SU-DHL-6 (cell line): ENCODE measurements at regions not wholly inside any gene's neighbourhood (a gene's known extent, or its start where the extent isn't known, plus 50 kb on each side); places are given as distances from the start of the nearest gene placed in this dataset.

ENCODE experiments used
- H2AFZ ChIP-seq: fragments of 200-600 bp; sonication (generic); 2 replicates; pipeline ENCODE4 v1.6.1; 2014; ENCODE audit warnings: low read depth, mild to moderate bottlenecking, moderate library complexity, mixed read lengths, antibody characterized with exemption, low read length; ENCODE audit not compliant: severe bottlenecking
- H3F3A ChIP-seq: fragments of 200-600 bp; shearing (Covaris generic); 2 replicates; pipeline ENCODE4 v1.6.0; 2016; ENCODE audit warnings: antibody characterized with exemption, mild to moderate bottlenecking; ENCODE audit not compliant: insufficient read depth
- H3K27ac ChIP-seq: fragments of 200-600 bp; sonication (generic); 2 replicates; pipeline ENCODE4 v1.5.1; 2016; ENCODE audit warnings: low read depth, mild to moderate bottlenecking, low read length, moderate library complexity, mixed read lengths
- H3K27me3 ChIP-seq: fragments of 200-600 bp; sonication (generic), shearing (Covaris generic); 2 replicates; pipeline ENCODE4 v1.6.0; 2014; ENCODE audit warnings: mild to moderate bottlenecking, low read length
- H3K36me3 ChIP-seq: fragments of 200-600 bp; sonication (generic); 2 replicates; pipeline ENCODE4 v1.6.1; 2014; ENCODE audit warnings: mild to moderate bottlenecking, low read length, mixed read lengths
- H3K4me2 ChIP-seq: fragments of 300-600, 200-600 bp; shearing (Covaris generic), sonication (generic); 2 replicates; pipeline ENCODE4 v1.6.0; 2014; ENCODE audit warnings: low read length, low read depth, mild to moderate bottlenecking; ENCODE audit not compliant: poor library complexity, severe bottlenecking
- H3K4me3 ChIP-seq: fragments of 200-600 bp; sonication (generic); 2 replicates; pipeline ENCODE4 v1.5.1; 2014; ENCODE audit warnings: antibody characterized with exemption, low read length, mild to moderate bottlenecking, mixed read lengths; ENCODE audit not compliant: insufficient read depth, poor library complexity, severe bottlenecking
- H3K79me2 ChIP-seq: fragments of 200-600 bp; sonication (generic); 2 replicates; pipeline ENCODE4 v1.6.1; 2014; ENCODE audit warnings: mild to moderate bottlenecking, low read length, moderate library complexity; ENCODE audit not compliant: insufficient read depth
- H3K9ac ChIP-seq: fragments of 200-600 bp; sonication (generic); 2 replicates; pipeline ENCODE4 v1.7.0; 2014; ENCODE audit warnings: mild to moderate bottlenecking, low read length
- H3K9me2 ChIP-seq: fragments of 200-600 bp; sonication (generic); replicated peaks from 2 replicates; pipeline ENCODE4 v1.6.1; 2014; ENCODE audit warnings: low read length; ENCODE audit not compliant: insufficient read depth
- H3K9me3 ChIP-seq: fragments of 200-600 bp; sonication (generic); 2 replicates; pipeline ENCODE4 v1.6.1; 2014; ENCODE audit warnings: low read length, mixed read lengths; ENCODE audit not compliant: insufficient read depth
- H4K20me1 ChIP-seq: fragments of 200-600 bp; sonication (generic); 2 replicates; pipeline ENCODE4 v1.6.1; 2014; ENCODE audit warnings: low read depth, mild to moderate bottlenecking, antibody characterized with exemption, low read length, moderate library complexity, mixed read lengths
- CTCF ChIP-seq: fragments of 200-600 bp; sonication (generic); IDR thresholded peaks from one replicate; pipeline ENCODE4 v1.5.1; 2017; ENCODE audit warnings: antibody characterized with exemption, mild to moderate bottlenecking, low read length, moderate library complexity; ENCODE audit not compliant: insufficient read depth, poor library complexity, severe bottlenecking
- EZH2phosphoT487 ChIP-seq: fragments of 200-600 bp; sonication (generic), shearing (Covaris generic); conservative IDR thresholded peaks from 2 replicates; pipeline ENCODE4 v1.6.1; 2018; ENCODE audit warnings: mild to moderate bottlenecking, antibody characterized with exemption, low read length, moderate library complexity, mixed read lengths

- TF ChIP-seq EZH2phosphoT487 (no peak), CTCF (no peak)
- Histone ChIP-seq H3K4me2 (no peak overlapping the region), H2AFZ (no peak overlapping the region), H3K9ac (no peak overlapping the region), H3K9me3 (no peaks in the 10 kb centered on the region), H3K27me3 (no peaks in the 10 kb centered on the region), H3F3A (no peaks in the 10 kb centered on the region), H4K20me1 (no peaks in the 10 kb centered on the region), H3K4me3 (no peak overlapping the region), H3K79me2 (no peaks in the 10 kb centered on the region), H3K27ac (no peak overlapping the region), H3K9me2 (no peaks in the 10 kb centered on the region), H3K36me3 (no peaks in the 10 kb centered on the region)
Observed at GRCh38 chr10:131701131-131701947, 199.5 kb upstream of the PPP2R2D start.

- Histone ChIP-seq H3F3A (no peaks in the 10 kb centered on the region), H3K9me3 (no peaks in the 10 kb centered on the region), H3K9ac (no peak overlapping the region), H3K4me3 (no peak overlapping the region), H3K36me3 (no peaks in the 10 kb centered on the region), H2AFZ (no peak overlapping the region), H3K79me2 (no peaks in the 10 kb centered on the region), H3K4me2 (no peak overlapping the region), H3K27ac (no peak overlapping the region), H4K20me1 (no peaks in the 10 kb centered on the region), H3K9me2 (no peaks in the 10 kb centered on the region), H3K27me3 (no peaks in the 10 kb centered on the region)
- TF ChIP-seq EZH2phosphoT487 (no peak), CTCF (no peak)
Observed at GRCh38 chr10:131702531-131703356, 198.1 kb upstream of the PPP2R2D start.

- Histone ChIP-seq H3K27me3 (no peaks in the 10 kb centered on the region), H3K36me3 (no peaks in the 10 kb centered on the region), H3K9ac (no peak overlapping the region), H3K9me2 (no peaks in the 10 kb centered on the region), H3F3A (no peaks in the 10 kb centered on the region), H2AFZ (no peak overlapping the region), H3K9me3 (no peaks in the 10 kb centered on the region), H3K79me2 (no peaks in the 10 kb centered on the region), H3K27ac (no peak overlapping the region), H3K4me2 (no peak overlapping the region), H4K20me1 (no peaks in the 10 kb centered on the region), H3K4me3 (no peak overlapping the region)
- TF ChIP-seq CTCF (no peak), EZH2phosphoT487 (no peak)
Observed at GRCh38 chr10:131703541-131703940, 197.3 kb upstream of the PPP2R2D start.
